PC-3 (cell line): ENCODE measurements at regions not wholly inside any gene's neighbourhood (a gene's known extent, or its start where the extent isn't known, plus 50 kb on each side); places are given as distances from the start of the nearest gene placed in this dataset.

ENCODE experiments used
- ATAC-seq: fragments of 200-7000 bp; cut with Tn5 transposase; 2 replicates; pipeline ENCODE4 v1.9.1; 2020; ENCODE audit warnings: mild to moderate bottlenecking, moderate library complexity
- BruUV-seq: library from RNA; stranded (reverse); fragments of 400-500 nt; replicated peaks from 2 replicates; lab custom pipeline; 2021; lab: Mats Ljungman, UMichigan
- CTCF ChIA-PET: fragments of 300-600 bp; sonication (Branson Sonifier 250); formaldehyde crosslinking; loops from one replicate; lab custom pipeline; 2022; ENCODE audit warnings: antibody characterized with exemption; lab: Charles Lee
- POLR2A ChIA-PET: fragments of 300-600 bp; sonication (Branson Sonifier 250); formaldehyde crosslinking; loops from one replicate; lab custom pipeline; 2022; ENCODE audit warnings: antibody characterized with exemption; ENCODE audit not compliant: unreplicated experiment; lab: Charles Lee
- DNase-seq: peaks from one replicate; pipeline ENCODE4 v3.0.0-alpha.2; 2015
- H2AFZ ChIP-seq: fragments of 300-600 bp; sonication (generic); 2 replicates; pipeline ENCODE4 v1.6.0; 2016; ENCODE audit warnings: antibody characterized with exemption, low read length
- H3F3A ChIP-seq: fragments of 300-600 bp; sonication (generic); one replicate; pipeline ENCODE4 v1.6.0; 2017; ENCODE audit warnings: antibody characterized with exemption, low read length, control low read depth, mild to moderate bottlenecking; ENCODE audit not compliant: unreplicated experiment
- H3K27ac ChIP-seq: fragments of 300-600 bp; sonication (generic); 2 replicates; pipeline ENCODE4 v1.5.1; 2016; ENCODE audit warnings: mild to moderate bottlenecking, low read length
- H3K27me3 ChIP-seq: fragments of 300-600 bp; sonication (generic); 2 replicates; pipeline ENCODE4 v1.6.1; 2016; ENCODE audit warnings: low read length, mixed read lengths
- H3K36me3 ChIP-seq: fragments of 300-600 bp; sonication (generic); 2 replicates; pipeline ENCODE4 v1.6.1; 2016; ENCODE audit warnings: low read depth, mixed run types, low read length, mixed read lengths
- H3K4me1 ChIP-seq: fragments of 300-600 bp; sonication (generic); 2 replicates; pipeline ENCODE4 v1.5.1; 2016; ENCODE audit warnings: low read length; ENCODE audit not compliant: insufficient read depth
- H3K4me2 ChIP-seq: fragments of 300-600 bp; sonication (generic); 2 replicates; pipeline ENCODE4 v1.6.0; 2016; ENCODE audit warnings: low read length
- H3K4me3 ChIP-seq: fragments of 300-600 bp; sonication (generic); 2 replicates; pipeline ENCODE4 v1.5.1; 2016; ENCODE audit warnings: mild to moderate bottlenecking, low read length, mixed read lengths
- H3K79me2 ChIP-seq: fragments of 300-600 bp; sonication (generic); 2 replicates; pipeline ENCODE4 v1.6.1; 2017; ENCODE audit warnings: low read length, mixed read lengths
- H3K9ac ChIP-seq: fragments of 300-600 bp; sonication (generic); 2 replicates; pipeline ENCODE4 v1.6.0; 2016; ENCODE audit warnings: mild to moderate bottlenecking, low read length
- H3K9me2 ChIP-seq: fragments of 300-600 bp; sonication (generic); replicated peaks from 2 replicates; pipeline ENCODE4 v1.6.1; 2016; ENCODE audit warnings: mixed run types, low read length, mixed read lengths
- H3K9me3 ChIP-seq: fragments of 300-600 bp; sonication (generic); 2 replicates; pipeline ENCODE4 v1.6.1; 2016; ENCODE audit warnings: low read length, mixed read lengths
- H4K20me1 ChIP-seq: fragments of 300-600 bp; sonication (generic); 2 replicates; pipeline ENCODE4 v1.6.1; 2016; ENCODE audit warnings: low read length, mixed read lengths
- EZH2 ChIP-seq: fragments of 300-600 bp; sonication (generic); IDR thresholded peaks from one replicate; pipeline ENCODE4 v1.6.1; 2017; ENCODE audit warnings: antibody characterized with exemption, mild to moderate bottlenecking, low read length; ENCODE audit not compliant: unreplicated experiment
- EZH2phosphoT487 ChIP-seq: fragments of 300-600 bp; sonication (generic); IDR thresholded peaks from 2 replicates; pipeline ENCODE4 v1.6.1; 2018; ENCODE audit warnings: mild to moderate bottlenecking, antibody characterized with exemption, low read length, borderline replicate concordance
- intact Hi-C: fragments of 100-400 bp; cut with micrococcal nuclease; formaldehyde crosslinking; loops from 2 replicates; pipeline ENCODE4 v1.9.0; 2023
- TF ChIP-seq, protein P1 (sequence below): fragments of 300-600 bp; sonication (generic); conservative IDR thresholded peaks from 2 replicates; pipeline ENCODE4 v1.5.1; 2017; ENCODE audit warnings: antibody characterized with exemption, low read depth, mild to moderate bottlenecking, low read length

DNA sequence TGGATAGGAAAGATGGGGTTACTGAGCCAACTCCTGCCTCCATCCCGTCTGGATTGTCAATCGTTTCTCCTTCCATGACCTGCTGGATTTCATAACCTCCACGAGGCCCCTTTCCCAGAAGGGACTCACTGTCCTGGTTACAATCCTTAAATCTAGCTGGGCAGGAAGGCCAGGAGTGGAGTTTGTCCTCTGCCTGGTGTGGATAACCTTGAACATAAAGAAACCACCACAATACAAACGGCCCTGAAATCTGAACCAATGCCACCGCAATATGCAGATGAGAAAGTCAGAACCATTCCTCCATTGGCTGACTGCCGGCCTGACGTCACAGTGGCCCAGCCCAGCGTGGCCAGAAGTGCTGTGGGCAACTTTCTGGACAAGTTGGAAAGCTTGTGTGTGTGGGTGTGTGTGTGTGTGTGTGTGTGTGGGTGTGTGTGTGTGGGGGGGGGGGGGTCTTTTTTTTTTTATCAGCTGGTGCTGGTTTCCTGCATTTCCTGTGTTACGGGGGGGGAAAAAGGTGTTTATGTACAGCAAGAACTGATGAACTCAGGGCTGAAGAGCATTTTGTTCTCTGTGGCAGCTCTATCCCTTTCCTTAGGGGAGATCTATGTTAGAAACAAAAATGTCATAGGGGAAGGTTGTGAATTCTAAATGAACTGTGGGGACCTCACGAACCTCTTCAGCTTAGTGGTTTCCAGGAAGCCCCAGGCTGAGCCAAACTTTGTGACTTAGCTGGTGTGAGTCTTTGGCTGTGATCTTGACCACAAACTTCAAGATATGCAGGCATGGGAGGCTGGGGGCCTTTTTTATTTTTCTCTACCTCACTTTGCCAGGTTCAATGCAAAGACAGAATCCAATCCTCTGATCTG, 81.6 kb upstream of the MED13L start:
- Histone ChIP-seq H3K27me3 (no peaks in the 10 kb centered on the region), H3K9me2 (no peaks in the 10 kb centered on the region), H3K36me3 (no peaks in the 10 kb centered on the region), H3K79me2 (no peaks in the 10 kb centered on the region), H4K20me1 (no peaks in the 10 kb centered on the region), H3K4me2 (no peak overlapping the region), H3K27ac (no peak overlapping the region), H3F3A (no peaks in the 10 kb centered on the region), H3K4me1 (no peaks in the 10 kb centered on the region), H3K9me3 (no peaks in the 10 kb centered on the region), H3K4me3 (no peak overlapping the region), H3K9ac (no peak overlapping the region), H2AFZ (no peak overlapping the region)
- ChIA-PET CTCF (no interaction called here), POLR2A (no interaction called here)
- TF ChIP-seq EZH2, result no peak
- TF ChIP-seq, protein P1, sequence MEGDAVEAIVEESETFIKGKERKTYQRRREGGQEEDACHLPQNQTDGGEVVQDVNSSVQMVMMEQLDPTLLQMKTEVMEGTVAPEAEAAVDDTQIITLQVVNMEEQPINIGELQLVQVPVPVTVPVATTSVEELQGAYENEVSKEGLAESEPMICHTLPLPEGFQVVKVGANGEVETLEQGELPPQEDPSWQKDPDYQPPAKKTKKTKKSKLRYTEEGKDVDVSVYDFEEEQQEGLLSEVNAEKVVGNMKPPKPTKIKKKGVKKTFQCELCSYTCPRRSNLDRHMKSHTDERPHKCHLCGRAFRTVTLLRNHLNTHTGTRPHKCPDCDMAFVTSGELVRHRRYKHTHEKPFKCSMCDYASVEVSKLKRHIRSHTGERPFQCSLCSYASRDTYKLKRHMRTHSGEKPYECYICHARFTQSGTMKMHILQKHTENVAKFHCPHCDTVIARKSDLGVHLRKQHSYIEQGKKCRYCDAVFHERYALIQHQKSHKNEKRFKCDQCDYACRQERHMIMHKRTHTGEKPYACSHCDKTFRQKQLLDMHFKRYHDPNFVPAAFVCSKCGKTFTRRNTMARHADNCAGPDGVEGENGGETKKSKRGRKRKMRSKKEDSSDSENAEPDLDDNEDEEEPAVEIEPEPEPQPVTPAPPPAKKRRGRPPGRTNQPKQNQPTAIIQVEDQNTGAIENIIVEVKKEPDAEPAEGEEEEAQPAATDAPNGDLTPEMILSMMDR, result no peak
- no peak for TF ChIP-seq EZH2phosphoT487
- no TSS peak for BruUV-seq
- ATAC-seq (peak; percentile 46), DNase-seq (peak; percentile 44)
- intact Hi-C loops, result no loop called here

DNA sequence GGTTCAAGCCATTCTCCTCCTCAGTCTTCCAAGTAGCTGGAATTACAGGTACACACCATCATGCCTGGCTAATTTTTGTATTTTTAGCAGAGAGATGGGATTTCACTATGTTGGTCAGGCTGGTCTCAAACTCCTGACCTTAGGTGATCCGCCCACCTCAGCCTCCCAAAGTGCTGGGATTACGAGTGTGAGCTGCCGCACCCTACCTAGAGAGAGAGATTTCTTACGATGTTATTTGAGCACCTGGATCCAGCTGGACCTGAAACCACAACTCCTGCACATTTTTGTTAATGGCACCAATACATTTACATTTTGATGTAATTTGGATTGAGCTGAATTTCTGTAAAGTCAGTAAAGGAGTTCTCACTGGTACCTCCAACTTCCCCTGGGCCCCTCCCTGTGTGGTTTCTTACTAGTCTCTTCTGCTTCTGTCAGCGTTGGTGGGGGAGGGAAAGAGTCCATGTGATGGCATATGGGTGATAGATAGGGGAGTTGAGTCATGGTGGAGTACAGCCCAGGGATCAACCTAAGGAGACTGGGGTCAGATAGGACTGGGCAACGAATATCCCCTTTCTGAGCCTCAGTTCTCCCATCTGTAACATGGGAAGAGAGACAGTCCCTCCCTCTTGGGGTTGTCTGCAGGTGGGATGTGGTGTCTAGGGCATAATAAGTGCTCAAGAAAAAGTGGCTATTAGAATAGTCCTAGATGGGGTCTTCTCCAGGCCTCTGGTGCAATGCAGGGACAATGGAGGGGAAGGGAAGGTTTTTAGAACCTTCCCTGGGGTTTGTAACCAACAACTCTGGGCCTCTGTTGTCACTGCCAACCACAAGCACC, 83.3 kb upstream of the MED13L start:
- no peak overlapping the region for H3K4me3 ChIP-seq
- no TSS peak for BruUV-seq
- H3K27ac ChIP-seq, result no peak overlapping the region
- H3K4me2 ChIP-seq, result no peak overlapping the region
- H3K4me1 ChIP-seq, result no peaks in the 10 kb centered on the region
- no peak for TF ChIP-seq EZH2phosphoT487
- TF ChIP-seq, protein P1, result no peak
- TF ChIP-seq EZH2, result no peak
- no peaks in the 10 kb centered on the region for H3K9me3 ChIP-seq
- ChIA-PET POLR2A (no interaction called here), CTCF (no interaction called here)
- H3K9me2 ChIP-seq, result no peaks in the 10 kb centered on the region
- intact Hi-C loops, result no loop called here
- H3K36me3 ChIP-seq, result no peaks in the 10 kb centered on the region
- no peak overlapping the region for H3K9ac ChIP-seq
- no peak for ATAC-seq
- H3K79me2 ChIP-seq, result no peaks in the 10 kb centered on the region
- H3K27me3 ChIP-seq, result no peaks in the 10 kb centered on the region
- DNase-seq, result no peak
- H3F3A ChIP-seq, result no peaks in the 10 kb centered on the region
- no peak overlapping the region for H2AFZ ChIP-seq
- no peaks in the 10 kb centered on the region for H4K20me1 ChIP-seq
